ENCODE measurements at regions not wholly inside any gene's neighbourhood (a gene's known extent, or its start where the extent isn't known, plus 50 kb on each side); places are given as distances from the start of the nearest gene placed in this dataset.

GRCh38 chr6:41477572-41477971 is 68.6 kb upstream of the FOXP4 start:
- Histone ChIP-seq H3K36me3 (ENCODE audit: control insufficient read depth, insufficient read depth, low read length) (no peaks in the 10 kb centered on the region), H3K27ac (ENCODE audit: low read length) (no peak overlapping the region), H3K9me3 (ENCODE audit: control insufficient read depth, insufficient read depth, low read depth, low read length) (no peaks in the 10 kb centered on the region), H3K27me3 (ENCODE audit: control insufficient read depth, insufficient read depth, low read length) (0 out of 2 replicates have a peak, but pooled peaks cover 8% of the 10 kb centered on the region), H3K4me3 (ENCODE audit: low read depth in 2 of 2, low read length in 2 of 2) (no peak overlapping the region), H3K4me1 (ENCODE audit: control insufficient read depth, insufficient read depth, low read length) (no peaks in the 10 kb centered on the region)
- TF ChIP-seq CTCF (IDR thresholded peaks at IDR 0.05) = no peak
- no peak for TF ChIP-seq REST (IDR thresholded peaks at IDR 0.05; ENCODE audit: insufficient read depth in 1 of 2, low read depth in 2 of 2, low read length in 1 of 2)
- TF ChIP-seq POLR2AphosphoS5 (IDR thresholded peaks at IDR 0.05; ENCODE audit: low read depth, low read length) = no peak
- no peak for TF ChIP-seq SIN3A (IDR thresholded peaks at IDR 0.05; ENCODE audit: borderline replicate concordance, insufficient read depth, low read depth, low read length)
- TF ChIP-seq TCF7L2 (IDR thresholded peaks at IDR 0.05; ENCODE audit: low read depth, low read length) = no peak
- POLR2A ChIA-PET = no interaction called here
- CTCF ChIA-PET = no interaction called here
- in situ Hi-C loops (cut with HindIII; ENCODE audit: low pct_unique_long_range_greater_than_20kb, low sequenced_read_pairs) = no loop called here
- intact Hi-C loops (cut with micrococcal nuclease; ENCODE audit: unreplicated experiment) = no loop called here
- DNase-seq (ENCODE audit: low read depth, low spot score) (no peak), ATAC-seq (no peak)
- no TSS peak for BruUV-seq (replicated peaks)

- POLR2A ChIA-PET = no interaction called here
- no peak for ATAC-seq
- no peaks in the 10 kb centered on the region for H3K36me3 ChIP-seq (ENCODE audit: control insufficient read depth, insufficient read depth, low read length)
- intact Hi-C loops (cut with micrococcal nuclease; ENCODE audit: unreplicated experiment) (no loop called here), in situ Hi-C loops (cut with HindIII; ENCODE audit: low pct_unique_long_range_greater_than_20kb, low sequenced_read_pairs) (no loop called here)
- no peaks in the 10 kb centered on the region for H3K9me3 ChIP-seq (ENCODE audit: control insufficient read depth, insufficient read depth, low read depth, low read length)
- H3K27ac ChIP-seq (ENCODE audit: low read length) = no peak overlapping the region
- H3K4me1 ChIP-seq (ENCODE audit: control insufficient read depth, insufficient read depth, low read length) = no peaks in the 10 kb centered on the region
- no peaks in the 10 kb centered on the region for H3K27me3 ChIP-seq (ENCODE audit: control insufficient read depth, insufficient read depth, low read length)
- TF ChIP-seq SIN3A (IDR thresholded peaks at IDR 0.05; ENCODE audit: borderline replicate concordance, insufficient read depth, low read depth, low read length) = no peak
- TF ChIP-seq POLR2AphosphoS5 (IDR thresholded peaks at IDR 0.05; ENCODE audit: low read depth, low read length) = no peak
- no peak for TF ChIP-seq REST (IDR thresholded peaks at IDR 0.05; ENCODE audit: insufficient read depth in 1 of 2, low read depth in 2 of 2, low read length in 1 of 2)
- TF ChIP-seq CTCF (IDR thresholded peaks at IDR 0.05) = no peak
- TF ChIP-seq TCF7L2 (IDR thresholded peaks at IDR 0.05; ENCODE audit: low read depth, low read length) = no peak
- H3K4me3 ChIP-seq (ENCODE audit: low read depth in 2 of 2, low read length in 2 of 2) = no peak overlapping the region
- BruUV-seq (replicated peaks) = no TSS peak
- DNase-seq (ENCODE audit: low read depth, low spot score) = no peak
- CTCF ChIA-PET = no interaction called here
Measured at GRCh38 chr6:41483943-41484342, 62.2 kb upstream of the FOXP4 start.

All from Panc1 (cell line).